Loucy (cell line): ENCODE measurements at regions not wholly inside any gene's neighbourhood (a gene's known extent, or its start where the extent isn't known, plus 50 kb on each side); places are given as distances from the start of the nearest gene placed in this dataset.
"Not testable (repeated sequence)": the region's sequence is repeated elsewhere in the genome, so short reads cannot be mapped to it uniquely, and the experiment has no call there.

Experiments
- EZH2phosphoT487 ChIP-seq: fragments of 200-600 bp; IDR thresholded peaks from 2 replicates; pipeline ENCODE4 v1.6.1; 2018; ENCODE audit warnings: antibody characterized with exemption, mild to moderate bottlenecking, moderate library complexity, borderline replicate concordance
- TF ChIP-seq, protein P1 (sequence below): fragments of 200-600 bp; sonication (generic); conservative IDR thresholded peaks from 2 replicates; pipeline ENCODE4 v1.5.1; 2014; ENCODE audit warnings: mild to moderate bottlenecking, antibody characterized with exemption, low read length

DNA sequence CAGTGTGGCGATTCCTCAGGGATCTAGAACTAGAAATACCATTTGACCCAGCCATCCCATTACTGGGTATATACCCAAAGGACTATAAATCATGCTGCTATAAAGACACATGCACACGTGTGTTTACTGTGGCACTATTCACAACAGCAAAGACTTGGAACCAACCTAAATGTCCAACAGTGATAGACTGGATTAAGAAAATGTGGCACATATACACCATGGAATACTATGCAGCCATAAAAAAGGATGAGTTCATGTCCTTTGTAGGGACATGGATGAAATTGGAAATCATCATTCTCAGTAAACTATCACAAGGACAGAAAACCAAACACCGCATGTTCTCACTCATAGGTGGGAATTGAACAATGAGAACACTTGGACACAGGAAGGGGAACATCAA, 107.9 kb upstream of the TSPAN8 start:
- TF ChIP-seq, protein P1, sequence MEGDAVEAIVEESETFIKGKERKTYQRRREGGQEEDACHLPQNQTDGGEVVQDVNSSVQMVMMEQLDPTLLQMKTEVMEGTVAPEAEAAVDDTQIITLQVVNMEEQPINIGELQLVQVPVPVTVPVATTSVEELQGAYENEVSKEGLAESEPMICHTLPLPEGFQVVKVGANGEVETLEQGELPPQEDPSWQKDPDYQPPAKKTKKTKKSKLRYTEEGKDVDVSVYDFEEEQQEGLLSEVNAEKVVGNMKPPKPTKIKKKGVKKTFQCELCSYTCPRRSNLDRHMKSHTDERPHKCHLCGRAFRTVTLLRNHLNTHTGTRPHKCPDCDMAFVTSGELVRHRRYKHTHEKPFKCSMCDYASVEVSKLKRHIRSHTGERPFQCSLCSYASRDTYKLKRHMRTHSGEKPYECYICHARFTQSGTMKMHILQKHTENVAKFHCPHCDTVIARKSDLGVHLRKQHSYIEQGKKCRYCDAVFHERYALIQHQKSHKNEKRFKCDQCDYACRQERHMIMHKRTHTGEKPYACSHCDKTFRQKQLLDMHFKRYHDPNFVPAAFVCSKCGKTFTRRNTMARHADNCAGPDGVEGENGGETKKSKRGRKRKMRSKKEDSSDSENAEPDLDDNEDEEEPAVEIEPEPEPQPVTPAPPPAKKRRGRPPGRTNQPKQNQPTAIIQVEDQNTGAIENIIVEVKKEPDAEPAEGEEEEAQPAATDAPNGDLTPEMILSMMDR = not testable (repeated sequence)
- TF ChIP-seq EZH2phosphoT487 = not testable (repeated sequence)
